ENCODE measurements at regions not wholly inside any gene's neighbourhood (a gene's known extent, or its start where the extent isn't known, plus 50 kb on each side); places are given as distances from the start of the nearest gene placed in this dataset.

DNA sequence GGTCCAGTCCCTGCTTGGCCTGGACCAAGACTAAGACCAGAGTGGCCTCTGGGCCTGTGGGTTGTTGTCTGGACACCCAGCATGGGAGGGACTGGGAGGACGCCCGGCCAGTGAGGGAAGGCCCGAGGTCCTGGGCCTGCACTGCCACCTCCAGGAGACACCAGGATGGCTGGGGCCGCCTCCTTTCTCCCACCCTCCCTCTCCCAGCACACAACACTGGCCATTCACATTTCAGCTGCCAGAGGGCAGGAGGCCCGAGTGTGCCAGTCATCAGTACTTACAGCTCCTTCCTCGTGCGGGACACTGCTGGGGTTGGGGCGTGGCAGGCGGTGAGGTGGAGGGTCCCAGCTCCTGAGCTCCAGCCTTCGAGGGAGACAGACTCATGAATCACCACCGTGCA lies 133.5 kb downstream of the ASB1 start:
- no peak for TF ChIP-seq CTCF (IDR thresholded peaks at IDR 0.05)
- no peak for TF ChIP-seq ZFX (IDR thresholded peaks at IDR 0.05; ENCODE audit: borderline replicate concordance)
